A673 (cell line): ENCODE measurements at regions not wholly inside any gene's neighbourhood (a gene's known extent, or its start where the extent isn't known, plus 50 kb on each side); places are given as distances from the start of the nearest gene placed in this dataset.
A peak's percentile ranks its signal among the peaks of the same experiment; 100 is the strongest.

Experiments
- BruUV-seq: library from RNA; stranded (reverse); fragments of 400-500 nt; replicated peaks from 2 replicates; lab custom pipeline; 2021; lab: Mats Ljungman, UMichigan
- CTCF ChIA-PET: fragments of 300-600 bp; sonication (Branson Sonifier 250); formaldehyde crosslinking; loops from one replicate; lab custom pipeline; 2022; ENCODE audit warnings: antibody characterized with exemption; lab: Charles Lee
- POLR2A ChIA-PET: fragments of 300-600 bp; sonication (Branson Sonifier 250); formaldehyde crosslinking; loops from one replicate; lab custom pipeline; 2022; ENCODE audit warnings: antibody characterized with exemption; ENCODE audit not compliant: low non-redundant PET; lab: Charles Lee
- DNase-seq: peaks from one replicate; pipeline ENCODE4 v3.0.0-alpha.2; 2015; ENCODE audit warnings: low spot score
- H3K27ac ChIP-seq: fragments of 200-600 bp; sonication (generic); 2 replicates; pipeline ENCODE4 v1.5.1; 2016; ENCODE audit warnings: mixed run types, low read depth, mild to moderate bottlenecking, mixed read lengths, antibody characterized with exemption, low read length; ENCODE audit not compliant: poor library complexity, severe bottlenecking
- H3K27me3 ChIP-seq: fragments of 200-600 bp; sonication (generic); replicated peaks from 2 replicates; pipeline ENCODE4 v1.6.1; 2017; ENCODE audit warnings: mixed run types, low read depth, mild to moderate bottlenecking, mixed read lengths, antibody characterized with exemption, low read length; ENCODE audit not compliant: insufficient read depth, poor library complexity
- H3K36me3 ChIP-seq: fragments of 200-600 bp; sonication (generic); 2 replicates; pipeline ENCODE4 v1.6.1; 2016; ENCODE audit warnings: mixed run types, mild to moderate bottlenecking, mixed read lengths, antibody characterized with exemption, low read length; ENCODE audit not compliant: insufficient read depth, poor library complexity, severe bottlenecking
- H3K4me1 ChIP-seq: fragments of 200-600 bp; sonication (generic); 2 replicates; pipeline ENCODE4 v1.6.1; 2017; ENCODE audit warnings: mixed run types, mild to moderate bottlenecking, mixed read lengths, antibody characterized with exemption, low read length; ENCODE audit not compliant: insufficient read depth, poor library complexity, severe bottlenecking
- H3K4me3 ChIP-seq: fragments of 200-600 bp; sonication (generic); 2 replicates; pipeline ENCODE4 v1.5.1; 2016; ENCODE audit warnings: low read depth, mixed run types, mild to moderate bottlenecking, mixed read lengths, low read length; ENCODE audit not compliant: poor library complexity, severe bottlenecking
- H3K9me3 ChIP-seq: fragments of 200-600 bp; sonication (generic); 2 replicates; pipeline ENCODE4 v1.6.1; 2016; ENCODE audit warnings: mixed run types, low read depth, mild to moderate bottlenecking, mixed read lengths, antibody characterized with exemption, low read length; ENCODE audit not compliant: poor library complexity, severe bottlenecking
- CTCF ChIP-seq: fragments of 300-800, 200-600 bp; sonication (generic); conservative IDR thresholded peaks from 2 replicates; pipeline ENCODE4 v1.5.1; 2017; ENCODE audit warnings: low read depth, mild to moderate bottlenecking, antibody characterized with exemption, low read length, moderate library complexity, mixed read lengths
- EZH2 ChIP-seq: fragments of 200-600 bp; sonication (generic); IDR thresholded peaks from 2 replicates; pipeline ENCODE4 v1.6.1; 2017; ENCODE audit warnings: borderline replicate concordance, low read depth, mild to moderate bottlenecking, mixed read lengths, antibody characterized with exemption, low read length; ENCODE audit not compliant: poor library complexity, severe bottlenecking
- intact Hi-C: fragments of 100-400 bp; cut with micrococcal nuclease; formaldehyde crosslinking; loops from one replicate; pipeline ENCODE4 v1.10.0; 2022; ENCODE audit not compliant: unreplicated experiment

DNA sequence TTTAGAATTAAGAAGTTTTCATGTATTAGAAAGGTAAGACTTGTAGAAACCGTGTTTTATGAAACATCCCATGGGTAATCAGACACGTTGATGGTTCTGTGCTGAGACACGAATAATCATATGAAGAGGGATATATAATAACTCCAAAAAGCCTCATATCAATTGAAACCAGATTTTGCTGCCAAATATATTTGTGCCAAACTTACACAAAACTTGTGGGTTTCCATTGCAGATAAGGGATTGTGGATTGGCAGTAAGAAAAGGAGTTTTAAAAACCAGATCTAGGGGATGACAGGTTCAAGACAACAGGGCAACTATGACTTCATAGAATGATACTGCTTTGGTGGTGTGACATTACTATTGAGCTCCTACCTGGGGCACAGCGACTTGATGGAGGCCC lies 616.1 kb downstream of the BCOR start:
- POLR2A ChIA-PET = no interaction called here
- intact Hi-C loops = no loop called here
- no peak for DNase-seq
- Histone ChIP-seq H3K27ac (no peak overlapping the region), H3K4me1 (peaks cover 21% of the 10 kb centered on the region), H3K36me3 (no peaks in the 10 kb centered on the region), H3K4me3 (no peak overlapping the region), H3K9me3 (no peaks in the 10 kb centered on the region), H3K27me3 (no peaks in the 10 kb centered on the region)
- BruUV-seq = no TSS peak
- CTCF ChIA-PET = no interaction called here
- no peak for TF ChIP-seq CTCF
- no peak for TF ChIP-seq EZH2

GRCh38 chrX:39484159-39485068 lies 613.3 kb downstream of the BCOR start:
- no peak overlapping the region for H3K27ac ChIP-seq
- peaks cover 22% of the 10 kb centered on the region for H3K4me1 ChIP-seq
- no peaks in the 10 kb centered on the region for H3K36me3 ChIP-seq
- intact Hi-C loops = no loop called here
- ChIA-PET CTCF (no interaction called here), POLR2A (no interaction called here)
- DNase-seq = peak; percentile 19
- BruUV-seq = no TSS peak
- no peaks in the 10 kb centered on the region for H3K9me3 ChIP-seq
- TF ChIP-seq EZH2 (no peak), CTCF (no peak)
- H3K4me3 ChIP-seq = no peak overlapping the region
- no peaks in the 10 kb centered on the region for H3K27me3 ChIP-seq

DNA sequence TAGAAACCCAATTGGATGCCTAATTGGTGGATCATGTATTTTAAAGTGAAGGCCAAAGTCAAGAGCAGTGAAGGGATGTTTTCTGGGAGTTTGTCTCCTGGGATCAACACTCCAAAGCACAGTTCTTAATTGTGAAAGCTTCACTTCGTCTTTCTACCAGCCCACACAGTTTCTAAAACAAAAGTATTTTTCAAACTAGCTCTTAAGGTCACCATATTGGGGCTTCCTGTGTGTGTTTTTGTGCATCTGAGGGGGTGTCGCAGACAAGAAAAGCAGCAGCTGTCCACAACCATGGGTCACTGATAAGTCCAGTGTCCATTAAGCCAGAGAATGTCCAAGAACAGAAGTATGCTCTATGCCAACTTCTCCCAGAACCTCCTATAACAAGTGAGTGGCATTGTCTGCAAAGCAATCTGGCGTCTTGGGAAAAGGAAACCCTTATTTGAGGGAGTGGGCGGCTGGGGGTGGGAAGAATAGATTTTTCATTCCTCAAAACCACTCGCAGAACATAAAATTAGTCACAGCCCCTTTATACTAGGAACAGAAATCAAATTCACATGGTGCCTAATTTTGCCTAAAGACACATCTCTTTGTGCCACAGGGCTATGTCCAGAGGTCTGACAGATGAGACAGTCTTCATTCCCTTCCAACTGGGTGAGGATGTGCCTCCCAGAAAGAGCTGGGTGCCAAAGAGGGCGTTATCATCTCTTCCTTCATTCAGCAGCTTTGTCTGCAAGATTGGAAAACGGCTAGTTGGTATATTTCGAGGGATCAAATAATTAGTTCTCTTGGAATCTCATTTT lies 610.4 kb downstream of the BCOR start:
- Histone ChIP-seq H3K36me3 (no peaks in the 10 kb centered on the region), H3K27ac (no peak overlapping the region), H3K27me3 (no peaks in the 10 kb centered on the region), H3K4me3 (no peak overlapping the region), H3K9me3 (no peaks in the 10 kb centered on the region), H3K4me1 (peaks cover 22% of the 10 kb centered on the region)
- ChIA-PET POLR2A (no interaction called here), CTCF (no interaction called here)
- BruUV-seq = no TSS peak
- intact Hi-C loops = no loop called here
- no peak for TF ChIP-seq EZH2
- no peak for TF ChIP-seq CTCF
- peak; percentile 49 for DNase-seq
